BLaER1 treated with 17β-estradiol and CSF1 and Interleukin-3, amounts not matched to agents 10 nM and 100 nM (cell line): ENCODE measurements at regions not wholly inside any gene's neighbourhood (a gene's known extent, or its start where the extent isn't known, plus 50 kb on each side); places are given as distances from the start of the nearest gene placed in this dataset.

Source experiments
- H3K27ac ChIP-seq, 11 experiments: shearing (Covaris generic); formaldehyde crosslinking; 2 replicates each; pipeline ENCODE4 v1.8.1; 2022
- H3K27me3 ChIP-seq, 11 experiments: shearing (Covaris generic); formaldehyde crosslinking; 2 replicates each; pipeline ENCODE4 v1.8.1; 2022
- H3K36me3 ChIP-seq, 11 experiments: shearing (Covaris generic); formaldehyde crosslinking; 2 replicates each; pipeline ENCODE4 v1.8.1; 2022
- H3K4me1 ChIP-seq, 10 experiments: shearing (Covaris generic); formaldehyde crosslinking; 2 replicates each; pipeline ENCODE4 v1.8.1; 2022
- H3K4me2 ChIP-seq, 11 experiments: shearing (Covaris generic); formaldehyde crosslinking; 2 replicates each; pipeline ENCODE4 v1.8.1; 2022
- H3K4me3 ChIP-seq, 10 experiments: shearing (Covaris generic); formaldehyde crosslinking; 2 replicates each; pipeline ENCODE4 v1.8.1; 2022
- H3K9ac ChIP-seq, 11 experiments: shearing (Covaris generic); formaldehyde crosslinking; 2 replicates each; pipeline ENCODE4 v1.8.1; 2022
- H3K9me3 ChIP-seq, 11 experiments: shearing (Covaris generic); formaldehyde crosslinking; replicated peaks in 1 of 11; 2 replicates each; pipeline ENCODE4 v1.8.1; 2022
- H4K20me1 ChIP-seq, 11 experiments: shearing (Covaris generic); formaldehyde crosslinking; 2 replicates each; pipeline ENCODE4 v1.8.1; 2022
- Cebpa-rat ChIP-seq, 11 experiments: shearing (Covaris generic); IDR thresholded peaks; 2 replicates each; pipeline ENCODE4 v1.8.1; 2022

DNA sequence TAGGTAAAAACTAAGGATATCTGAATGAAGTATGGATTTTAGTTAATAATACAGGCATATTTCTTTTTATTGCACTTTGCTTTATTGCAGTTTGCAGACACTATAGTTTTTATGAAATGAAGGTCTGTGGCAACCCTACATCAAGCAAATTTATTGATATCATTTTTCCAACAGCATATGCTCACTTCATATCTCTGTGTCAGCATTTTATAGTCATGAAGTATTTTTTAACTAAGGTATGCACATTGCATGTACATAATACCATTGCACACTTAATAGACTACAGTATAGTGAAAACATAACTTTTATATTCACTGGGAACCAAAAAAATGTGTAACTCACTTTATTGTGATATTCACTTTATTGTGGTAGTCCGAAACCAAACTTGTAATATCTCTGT is 236.3 kb downstream of the SUCLA2 start:
- Histone ChIP-seq H3K9me3 (peaks cover 0 to 8% (median 6%) of the 10 kb centered on the region in 11 experiments; a peak in 4 of 22 replicates), H3K4me3 (no peak overlapping the region), H3K4me2 (no peak overlapping the region), H3K27me3 (no peaks in the 10 kb centered on the region), H3K9ac (no peak overlapping the region), H4K20me1 (no peaks in the 10 kb centered on the region), H3K27ac (no peak overlapping the region), H3K4me1 (no peaks in the 10 kb centered on the region), H3K36me3 (no peaks in the 10 kb centered on the region)
- TF ChIP-seq Cebpa-rat (IDR thresholded peaks at IDR 0.05): no peak

DNA sequence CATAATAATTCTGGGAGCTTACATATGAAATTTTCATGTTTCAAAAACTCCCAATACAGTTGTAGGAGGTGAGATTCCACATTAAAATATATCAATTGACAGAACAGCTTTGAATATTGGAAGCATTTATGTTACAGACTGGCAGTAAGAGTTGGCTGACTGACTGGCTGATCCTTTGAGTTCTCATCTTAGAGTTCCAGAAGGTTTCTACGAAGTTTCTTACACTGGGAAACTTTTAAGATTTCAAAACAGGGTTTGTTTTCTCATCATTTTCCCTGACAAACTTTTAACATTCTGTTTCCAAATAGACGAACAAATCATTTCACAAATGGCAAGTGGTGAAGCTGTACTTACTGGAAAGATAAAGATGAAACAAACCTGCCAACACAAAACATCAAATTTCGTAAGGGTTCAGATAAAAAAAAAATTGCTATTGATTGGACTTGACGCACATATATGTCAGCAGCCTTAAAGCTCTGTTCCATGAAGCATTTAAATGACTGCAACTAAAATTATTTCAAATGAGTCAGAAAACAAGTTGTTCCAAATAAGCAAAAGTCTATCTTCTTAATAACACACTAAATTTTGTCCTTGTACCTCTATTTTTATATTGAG is 243.5 kb downstream of the SUCLA2 start:
- Histone ChIP-seq H3K4me1 (no peaks in the 10 kb centered on the region), H3K4me2 (no peak overlapping the region)

DNA sequence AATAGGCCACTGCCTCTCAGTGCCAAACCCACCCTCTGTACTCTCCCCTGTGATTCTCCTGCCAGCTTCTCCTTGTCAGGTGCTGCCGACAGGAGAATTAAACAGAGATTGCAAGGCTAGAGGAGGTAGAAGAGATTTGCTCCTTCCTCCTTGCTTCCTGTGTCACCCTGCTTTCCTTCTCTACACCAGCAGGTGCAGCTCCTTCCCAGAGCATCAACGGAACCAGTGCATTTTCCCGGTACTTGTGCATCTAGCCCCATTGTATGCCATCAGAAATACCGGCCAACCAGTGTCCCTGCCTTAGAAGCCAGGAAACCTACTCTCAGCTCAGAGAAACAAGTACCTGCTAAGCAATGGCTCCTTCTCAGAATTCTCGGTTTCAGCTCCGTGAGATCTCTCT is 253.2 kb downstream of the SUCLA2 start:
- no peak overlapping the region for H3K9ac ChIP-seq
- no peaks in the 10 kb centered on the region for H3K9me3 ChIP-seq
- TF ChIP-seq Cebpa-rat (IDR thresholded peaks at IDR 0.05): no peak
- H3K4me2 ChIP-seq: no peak overlapping the region
- no peaks in the 10 kb centered on the region for H3K27me3 ChIP-seq
- H3K27ac ChIP-seq: no peak overlapping the region
- H3K36me3 ChIP-seq: no peaks in the 10 kb centered on the region
- no peaks in the 10 kb centered on the region for H4K20me1 ChIP-seq
- H3K4me3 ChIP-seq: no peak overlapping the region
- no peaks in the 10 kb centered on the region for H3K4me1 ChIP-seq

More for the DNA sequence above, 243.5 kb downstream of the SUCLA2 start:
- Histone ChIP-seq H3K4me3 (no peak overlapping the region), H3K9me3 (peaks cover 0 to 11% (median 5%) of the 10 kb centered on the region in 11 experiments; a peak in 5 of 22 replicates), H3K27ac (no peak overlapping the region), H4K20me1 (no peaks in the 10 kb centered on the region), H3K36me3 (no peaks in the 10 kb centered on the region), H3K9ac (no peak overlapping the region), H3K27me3 (no peaks in the 10 kb centered on the region)
- no peak for TF ChIP-seq Cebpa-rat (IDR thresholded peaks at IDR 0.05)

DNA sequence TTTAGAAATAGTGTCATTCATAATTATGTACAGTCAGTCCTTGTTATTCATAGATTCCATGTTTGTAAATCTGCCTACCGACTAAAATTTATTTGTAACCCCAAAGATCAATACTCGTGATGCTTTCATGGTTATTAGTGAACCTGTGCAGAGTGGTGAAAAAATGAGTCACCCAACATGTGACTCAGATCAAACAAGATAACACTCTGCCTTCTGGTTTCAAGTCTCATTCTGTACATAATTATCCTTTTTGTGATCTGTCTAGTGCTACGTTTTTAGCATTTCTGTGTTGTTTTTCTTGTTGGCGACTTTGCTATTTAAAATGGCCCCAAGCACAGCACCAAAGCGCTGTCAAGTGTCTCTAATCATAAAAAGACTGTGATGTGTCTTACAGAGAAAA is 274.7 kb downstream of the SUCLA2 start:
- Histone ChIP-seq H3K4me2 (no peak overlapping the region), H3K27me3 (no peaks in the 10 kb centered on the region)

DNA sequence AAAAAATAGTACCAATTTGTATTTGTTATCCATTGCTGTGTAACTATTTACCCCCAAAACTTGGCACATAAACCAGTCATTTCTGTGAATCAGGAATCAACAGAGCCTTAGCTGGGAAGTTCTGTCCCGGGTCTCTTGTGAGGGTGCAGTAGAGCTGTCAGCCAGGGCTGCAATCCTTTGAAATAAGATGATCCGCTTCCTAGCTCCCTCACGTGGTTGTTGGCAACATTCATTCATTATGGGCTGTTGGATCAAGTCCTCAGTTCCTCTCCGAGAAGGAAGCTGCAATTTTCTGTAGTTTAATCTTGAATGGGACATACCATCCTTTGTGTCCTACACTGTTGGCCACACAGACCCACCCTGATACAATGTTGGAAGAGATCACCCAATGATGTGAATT is 277.2 kb downstream of the SUCLA2 start:
- H3K4me2 ChIP-seq: no peak overlapping the region
- H3K27ac ChIP-seq: no peak overlapping the region
- no peak overlapping the region for H3K4me3 ChIP-seq
- no peaks in the 10 kb centered on the region for H3K4me1 ChIP-seq
- H3K36me3 ChIP-seq: no peaks in the 10 kb centered on the region
- H3K9me3 ChIP-seq: no peaks in the 10 kb centered on the region
- H3K9ac ChIP-seq: no peak overlapping the region
- no peaks in the 10 kb centered on the region for H4K20me1 ChIP-seq
- no peak for TF ChIP-seq Cebpa-rat (IDR thresholded peaks at IDR 0.05)
- H3K27me3 ChIP-seq: no peaks in the 10 kb centered on the region

More for the DNA sequence above, 274.7 kb downstream of the SUCLA2 start:
- H3K27ac ChIP-seq: no peak overlapping the region
- no peak overlapping the region for H3K9ac ChIP-seq
- no peaks in the 10 kb centered on the region for H4K20me1 ChIP-seq
- H3K36me3 ChIP-seq: no peaks in the 10 kb centered on the region
- no peak for TF ChIP-seq Cebpa-rat (IDR thresholded peaks at IDR 0.05)
- H3K4me1 ChIP-seq: no peaks in the 10 kb centered on the region
- no peak overlapping the region for H3K4me3 ChIP-seq
- no peaks in the 10 kb centered on the region for H3K9me3 ChIP-seq

DNA sequence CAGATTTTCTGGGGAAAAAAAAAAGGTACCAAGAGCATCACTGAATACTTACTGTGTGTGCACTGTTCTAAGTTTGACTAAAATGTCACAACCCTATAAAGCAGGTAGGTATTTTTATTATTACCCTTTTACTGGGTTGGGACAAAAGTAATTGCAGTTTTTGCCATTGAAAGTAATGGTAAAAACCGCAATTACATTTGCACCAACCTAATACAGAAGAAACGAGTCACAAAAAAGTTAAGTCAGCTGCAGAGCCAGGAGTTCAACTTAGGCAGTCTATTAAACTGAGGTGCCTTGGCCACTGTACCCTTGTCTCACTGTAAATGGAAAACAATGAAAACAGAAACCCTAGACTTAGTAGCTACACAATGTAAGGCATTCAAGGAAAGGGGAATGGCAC is 281.9 kb downstream of the SUCLA2 start:
- Histone ChIP-seq H3K9me3 (no peaks in the 10 kb centered on the region), H3K9ac (no peak overlapping the region), H3K27me3 (no peaks in the 10 kb centered on the region), H3K4me2 (no peak overlapping the region), H4K20me1 (no peaks in the 10 kb centered on the region), H3K4me3 (no peak overlapping the region), H3K27ac (no peak overlapping the region), H3K36me3 (no peaks in the 10 kb centered on the region), H3K4me1 (no peaks in the 10 kb centered on the region)
- TF ChIP-seq Cebpa-rat (IDR thresholded peaks at IDR 0.05): no peak

DNA sequence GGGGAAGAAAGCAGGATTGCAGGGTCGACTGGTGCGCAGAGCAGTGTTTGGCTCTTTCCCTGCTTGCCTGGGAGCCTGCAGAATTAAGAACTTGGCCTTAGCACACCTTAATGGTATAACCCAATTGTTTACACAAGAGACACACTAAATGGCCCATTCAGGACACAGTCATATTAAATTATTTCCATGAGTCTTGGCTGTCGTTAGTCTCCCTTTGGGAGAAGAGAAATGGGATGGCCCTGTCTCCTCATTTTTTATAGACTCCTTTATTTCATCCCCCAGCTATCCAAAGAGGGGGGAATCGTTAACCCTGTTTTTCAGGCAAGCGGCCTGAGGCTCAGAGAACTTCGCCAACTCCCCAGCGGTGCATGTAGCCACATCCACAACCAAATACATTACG is 282.5 kb downstream of the SUCLA2 start:
- Histone ChIP-seq H3K4me1 (no peaks in the 10 kb centered on the region), H3K36me3 (no peaks in the 10 kb centered on the region), H3K4me2 (no peak overlapping the region), H4K20me1 (no peaks in the 10 kb centered on the region), H3K9ac (no peak overlapping the region), H3K9me3 (no peaks in the 10 kb centered on the region), H3K27ac (no peak overlapping the region), H3K4me3 (no peak overlapping the region), H3K27me3 (no peaks in the 10 kb centered on the region)
- no peak for TF ChIP-seq Cebpa-rat (IDR thresholded peaks at IDR 0.05)

DNA sequence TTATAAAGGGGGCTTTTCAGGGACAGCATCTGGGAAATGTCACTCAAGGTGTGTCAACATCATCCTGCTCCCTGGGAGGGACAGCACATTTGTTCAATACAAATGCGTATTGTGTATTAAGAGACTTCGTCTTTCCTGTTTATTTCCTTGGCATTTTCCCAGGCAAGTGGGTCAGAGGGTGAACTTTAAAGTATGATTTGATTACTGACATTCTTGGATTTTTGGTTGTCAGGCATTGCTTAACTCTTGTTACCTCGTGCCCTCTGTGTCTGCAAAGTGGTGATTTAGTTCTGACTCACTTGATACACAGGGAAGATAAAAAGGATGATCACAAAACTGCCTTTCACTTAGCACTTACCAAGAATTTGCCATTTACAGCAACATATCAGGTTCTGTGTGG is 292.7 kb downstream of the SUCLA2 start:
- H3K9ac ChIP-seq: no peak overlapping the region
- H3K4me3 ChIP-seq: no peak overlapping the region
- H3K9me3 ChIP-seq: no peaks in the 10 kb centered on the region
- no peaks in the 10 kb centered on the region for H4K20me1 ChIP-seq
- no peaks in the 10 kb centered on the region for H3K27me3 ChIP-seq
- TF ChIP-seq Cebpa-rat (IDR thresholded peaks at IDR 0.05): no peak
- no peak overlapping the region for H3K4me2 ChIP-seq
- no peak overlapping the region for H3K27ac ChIP-seq
- H3K4me1 ChIP-seq: peaks cover 0 to 29% (median 0%) of the 10 kb centered on the region in 10 experiments; a peak in 6 of 20 replicates
- no peaks in the 10 kb centered on the region for H3K36me3 ChIP-seq

DNA sequence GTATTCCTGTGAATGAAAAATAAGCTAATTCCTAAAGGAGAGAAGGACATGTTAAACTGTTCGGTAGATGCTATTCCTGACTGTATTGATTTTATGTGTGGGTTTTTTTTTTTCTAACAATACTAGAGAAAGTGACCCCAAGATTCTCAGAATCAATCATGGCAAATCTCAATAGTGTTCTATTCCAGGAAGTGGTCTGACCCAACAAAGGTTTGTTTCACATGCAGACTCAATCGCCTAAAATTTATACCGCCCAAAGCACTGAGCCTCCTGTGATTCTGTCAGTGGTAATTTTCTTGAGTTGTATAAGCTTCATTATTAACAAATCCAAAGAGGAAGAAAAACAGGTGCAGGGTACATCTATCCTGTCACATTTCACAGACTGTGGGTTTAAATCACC is 293.7 kb downstream of the SUCLA2 start:
- no peak for TF ChIP-seq Cebpa-rat (IDR thresholded peaks at IDR 0.05)
- Histone ChIP-seq H3K9ac (no peak overlapping the region), H3K36me3 (no peaks in the 10 kb centered on the region), H3K27me3 (no peaks in the 10 kb centered on the region), H3K9me3 (no peaks in the 10 kb centered on the region), H3K4me2 (no peak overlapping the region), H4K20me1 (no peaks in the 10 kb centered on the region), H3K4me3 (no peak overlapping the region), H3K4me1 (peaks cover 0 to 36% (median 0%) of the 10 kb centered on the region in 10 experiments; a peak in 6 of 20 replicates), H3K27ac (no peak overlapping the region)

DNA sequence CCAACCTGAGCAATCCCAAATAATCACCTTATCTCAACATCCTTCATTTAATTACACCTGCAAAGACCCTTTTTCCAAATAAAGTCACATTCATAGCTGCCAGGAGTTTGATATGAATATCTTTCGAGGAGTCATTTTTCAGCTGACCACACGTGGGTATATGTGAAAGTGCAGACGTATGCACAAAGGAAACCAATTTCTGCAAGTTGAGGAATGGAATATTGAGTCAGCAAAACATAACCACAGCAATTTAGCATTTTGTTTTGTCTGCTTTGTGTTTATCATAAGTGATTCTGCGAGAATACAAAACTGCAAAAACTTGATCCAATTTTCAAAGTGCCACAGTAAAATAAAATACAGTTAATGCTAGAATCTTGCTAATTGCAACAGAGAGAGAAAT is 295.9 kb downstream of the SUCLA2 start:
- Histone ChIP-seq H4K20me1 (no peaks in the 10 kb centered on the region), H3K4me2 (peak overlapping the region in 3 of 11 experiments; percentile 14 to 75 (median 72); a peak in 6 of 22 replicates)

More for the DNA sequence above, 295.9 kb downstream of the SUCLA2 start:
- no peaks in the 10 kb centered on the region for H3K27me3 ChIP-seq
- no peak for TF ChIP-seq Cebpa-rat (IDR thresholded peaks at IDR 0.05)
- no peak overlapping the region for H3K9ac ChIP-seq
- H3K9me3 ChIP-seq: no peaks in the 10 kb centered on the region
- H3K4me3 ChIP-seq: no peak overlapping the region
- H3K4me1 ChIP-seq: peaks cover 0 to 36% (median 0%) of the 10 kb centered on the region in 10 experiments; a peak in 6 of 20 replicates
- H3K36me3 ChIP-seq: no peaks in the 10 kb centered on the region
- H3K27ac ChIP-seq: no peak overlapping the region
